Stimulated activated naive CD8-positive, alpha-beta T cell treated with anti-CD3 and anti-CD28 coated beads, Interleukin-15, amount 100 ng/mL, for 72 hours (primary cell): ENCODE measurements at regions not wholly inside any gene's neighbourhood (a gene's known extent, or its start where the extent isn't known, plus 50 kb on each side); places are given as distances from the start of the nearest gene placed in this dataset.
A peak's percentile ranks its signal among the peaks of the same experiment; 100 is the strongest.
"Not testable (repeated sequence)": the region's sequence is repeated elsewhere in the genome, so short reads cannot be mapped to it uniquely, and the experiment has no call there.

ENCODE experiments used
- ATAC-seq: fragments of 150-1000 bp; cut with Tn5 transposase; 2 replicates; pipeline ENCODE4 v1.10.0; 2021; ENCODE audit warnings: mild to moderate bottlenecking, moderate library complexity
- DNase-seq, 2 donors: peaks; one replicate each; pipeline ENCODE4 v3.0.0; 2021 to 2022
- H3K27ac Mint-ChIP-seq, 2 donors: one replicate each; pipeline ENCODE4 v1.8.0; 2022; ENCODE audit warnings: mild to moderate bottlenecking in 2 of 2, mixed read lengths in 2 of 2, moderate library complexity in 2 of 2
- H3K27me3 Mint-ChIP-seq: one replicate; pipeline ENCODE4 v1.8.0; 2022; ENCODE audit warnings: mixed read lengths
- H3K4me1 Mint-ChIP-seq: one replicate; pipeline ENCODE4 v1.8.0; 2022; ENCODE audit warnings: mild to moderate bottlenecking, mixed read lengths
- H3K4me3 Mint-ChIP-seq, 2 donors: one replicate each; pipeline ENCODE4 v1.8.0; 2022; ENCODE audit warnings: mild to moderate bottlenecking in 2 of 2, mixed read lengths in 2 of 2, moderate library complexity in 1 of 2
- H3K9me3 Mint-ChIP-seq, 2 donors: one replicate each; pipeline ENCODE4 v1.8.0; 2022; ENCODE audit warnings: mixed read lengths in 2 of 2

DNA sequence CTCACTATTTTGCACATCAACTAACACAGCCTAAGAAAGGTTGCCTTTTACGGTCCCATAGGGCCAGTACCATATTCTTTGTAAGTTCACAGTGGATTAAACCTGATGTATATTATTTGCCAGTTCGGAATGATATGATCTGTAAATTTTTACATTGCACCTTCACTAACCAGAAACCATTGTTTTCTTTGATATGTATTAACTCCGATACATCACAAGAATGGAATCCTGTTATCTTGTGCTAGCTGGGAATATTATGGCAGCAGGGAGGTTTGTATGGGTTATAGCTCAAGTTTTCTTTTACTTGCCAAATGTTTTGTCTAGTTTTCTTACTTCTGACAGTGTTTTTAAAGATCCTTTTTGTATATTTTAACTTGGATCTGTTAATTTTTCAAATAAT lies 51.4 kb upstream of the S1PR1 start:
- peaks cover 0 to 9% of the 10 kb centered on the region in 2 donors for H3K9me3 Mint-ChIP-seq
- H3K4me3 Mint-ChIP-seq, result no peak overlapping the region
- ATAC-seq (no peak), DNase-seq (no peak)
- H3K27me3 Mint-ChIP-seq, result no peaks in the 10 kb centered on the region
- H3K4me1 Mint-ChIP-seq, result peaks cover 65% of the 10 kb centered on the region
- H3K27ac Mint-ChIP-seq, result no peak overlapping the region

DNA sequence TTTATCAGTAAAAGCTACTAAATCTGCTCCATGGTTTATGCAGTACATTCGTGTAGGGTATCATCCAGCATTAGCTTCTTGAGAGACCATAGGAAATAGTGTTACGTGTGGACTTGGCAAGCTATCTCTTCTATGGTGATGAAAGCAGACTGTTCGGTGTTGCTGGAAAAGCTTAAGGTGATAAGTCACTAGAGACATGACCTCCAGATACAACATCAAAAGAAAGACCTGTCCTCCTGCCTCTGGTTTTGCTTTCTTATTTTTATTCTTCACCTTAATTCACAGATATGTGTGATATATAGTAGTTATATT lies 53.5 kb upstream of the S1PR1 start:
- ATAC-seq, result no peak
- H3K9me3 Mint-ChIP-seq, result peaks cover 0 to 9% of the 10 kb centered on the region in 2 donors
- no peak overlapping the region for H3K27ac Mint-ChIP-seq
- no peaks in the 10 kb centered on the region for H3K27me3 Mint-ChIP-seq
- peaks cover 75% of the 10 kb centered on the region for H3K4me1 Mint-ChIP-seq
- peak overlapping the region; percentile 8 to 30 for H3K4me3 Mint-ChIP-seq
- no peak for DNase-seq

DNA sequence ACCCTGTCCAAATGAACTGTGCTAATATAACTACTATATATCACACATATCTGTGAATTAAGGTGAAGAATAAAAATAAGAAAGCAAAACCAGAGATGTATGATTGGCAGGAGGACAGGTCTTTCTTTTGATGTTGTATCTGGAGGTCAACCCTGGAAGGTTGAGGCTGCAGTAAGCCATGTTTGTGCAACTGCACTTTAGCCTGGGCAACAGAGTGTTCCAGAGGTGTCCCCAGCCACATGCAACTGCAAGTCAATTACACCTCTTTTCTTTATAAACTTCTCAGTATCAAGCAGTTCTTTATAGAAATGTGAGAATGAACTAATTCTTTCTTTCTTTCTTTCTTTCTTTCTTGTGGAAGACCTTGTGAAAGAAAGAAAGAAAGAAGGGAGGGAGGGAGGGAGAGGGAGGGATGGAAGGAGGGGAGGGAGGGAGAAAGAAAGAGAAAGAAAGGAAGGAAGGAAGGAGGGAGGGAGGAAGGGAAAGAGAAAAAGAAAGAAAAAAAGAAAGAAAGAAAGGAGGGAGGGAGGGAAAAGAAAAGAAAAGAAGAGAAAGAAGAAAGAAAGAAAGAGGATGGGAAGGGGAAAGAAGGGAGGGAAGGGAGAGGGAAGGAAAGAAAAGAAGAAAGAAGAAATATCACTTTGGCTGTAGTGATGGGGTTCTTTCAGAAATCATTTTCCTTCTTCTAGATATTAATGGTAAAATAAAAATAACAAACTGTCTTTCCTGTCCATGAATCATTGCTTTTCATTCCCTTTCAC lies 54.0 kb upstream of the S1PR1 start:
- Mint-ChIP-seq H3K27ac (no peak overlapping the region), H3K4me3 (peak overlapping the region; percentile 8 to 33), H3K4me1 (peaks cover 79% of the 10 kb centered on the region), H3K9me3 (peaks cover 0 to 9% of the 10 kb centered on the region in 2 donors), H3K27me3 (no peaks in the 10 kb centered on the region)
- DNase-seq (no peak), ATAC-seq (no peak)

DNA sequence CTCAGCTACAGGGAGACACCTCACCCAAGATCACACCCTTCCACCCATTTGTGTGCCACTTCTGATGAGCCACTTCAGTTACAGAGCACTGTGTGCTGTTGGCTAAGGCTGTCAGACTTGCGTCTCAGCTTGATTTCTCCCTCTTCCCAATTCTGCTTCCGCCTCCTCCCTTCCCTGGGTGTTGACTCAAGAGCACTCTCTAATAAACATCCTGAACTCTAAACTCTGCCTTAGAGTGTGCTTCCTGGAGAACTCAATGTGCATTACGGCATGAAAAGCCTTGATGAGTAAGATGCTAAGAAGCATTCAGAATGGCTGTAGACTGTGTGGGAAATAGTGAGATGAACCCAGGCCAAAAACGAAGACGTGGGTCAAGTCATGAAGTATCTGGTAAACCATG lies 54.9 kb upstream of the S1PR1 start:
- ATAC-seq, result no peak
- Mint-ChIP-seq H3K27ac (peak overlapping the region in 1 of 2 donors; percentile 87), H3K4me3 (no peak overlapping the region), H3K4me1 (peaks cover 80% of the 10 kb centered on the region), H3K9me3 (peaks cover 0 to 9% of the 10 kb centered on the region in 2 donors), H3K27me3 (no peaks in the 10 kb centered on the region)
- no peak for DNase-seq

DNA sequence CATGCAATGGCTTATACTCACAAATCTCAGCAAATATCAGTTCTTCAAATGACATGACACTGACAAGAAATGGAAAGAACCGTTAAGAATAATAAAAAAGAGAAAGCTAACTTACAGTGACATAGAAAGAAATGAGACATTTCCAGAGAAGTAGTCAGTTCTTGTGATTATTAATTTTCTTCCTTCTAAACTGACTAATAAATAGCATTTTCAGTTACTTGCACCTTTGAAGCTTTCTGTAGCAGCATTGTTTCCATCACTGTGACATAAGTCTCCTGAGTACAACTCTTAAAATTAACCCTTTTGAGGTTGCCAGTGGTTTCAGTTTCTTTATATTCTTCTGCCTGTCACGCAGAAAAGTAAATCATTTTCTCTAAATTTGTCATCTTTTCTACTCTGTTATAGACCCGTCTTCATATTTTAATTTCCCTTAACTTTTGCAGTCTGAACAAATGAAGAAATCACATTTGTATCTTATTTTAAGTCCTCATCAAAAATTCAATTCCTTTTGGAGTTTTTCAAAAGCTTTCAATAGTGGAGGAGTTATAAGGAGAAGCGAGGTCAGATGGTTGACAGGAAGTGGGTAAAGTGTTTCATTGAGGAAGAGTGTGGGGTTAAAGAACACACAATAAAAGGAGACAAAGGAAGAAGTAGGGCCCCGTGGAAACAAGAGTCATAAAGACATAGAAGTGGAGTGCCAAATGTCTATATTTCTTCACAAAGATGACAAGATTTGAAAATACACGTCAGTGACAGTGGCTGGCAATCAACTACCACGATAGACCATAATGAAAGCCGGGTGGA lies 57.9 kb upstream of the S1PR1 start:
- Mint-ChIP-seq H3K9me3 (no peaks in the 10 kb centered on the region), H3K27ac (peak overlapping the region; percentile 99), H3K4me1 (peaks cover 87% of the 10 kb centered on the region), H3K4me3 (peak overlapping the region; percentile 61 to 75), H3K27me3 (no peaks in the 10 kb centered on the region)
- peak; percentile 48 to 67 for DNase-seq
- ATAC-seq, result peak; percentile 88

DNA sequence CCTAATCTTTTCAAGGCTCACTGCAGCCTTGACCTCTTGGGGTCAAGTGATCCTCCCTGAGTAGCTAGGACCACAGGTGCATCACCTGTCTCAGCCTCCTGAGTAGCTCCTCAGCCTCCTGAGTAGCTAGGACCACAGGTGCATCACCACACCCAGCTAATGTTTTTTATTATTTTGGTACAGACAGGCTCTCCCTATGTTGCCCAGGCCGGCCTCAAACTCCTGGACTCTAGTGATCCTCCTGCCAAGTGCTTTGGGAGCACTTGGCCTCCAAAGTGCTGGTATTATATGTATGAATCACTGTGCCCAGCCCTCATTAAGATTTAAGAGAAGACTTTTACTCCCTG lies 58.5 kb upstream of the S1PR1 start:
- H3K4me3 Mint-ChIP-seq, result peak overlapping the region; percentile 61 to 64
- H3K9me3 Mint-ChIP-seq, result peaks cover 0 to 4% of the 10 kb centered on the region in 2 donors
- ATAC-seq, result no peak
- peak overlapping the region; percentile 88 to 99 for H3K27ac Mint-ChIP-seq
- peak in 1 of 2 donors; percentile 27 for DNase-seq
- no peaks in the 10 kb centered on the region for H3K27me3 Mint-ChIP-seq
- H3K4me1 Mint-ChIP-seq, result peaks cover 87% of the 10 kb centered on the region

DNA sequence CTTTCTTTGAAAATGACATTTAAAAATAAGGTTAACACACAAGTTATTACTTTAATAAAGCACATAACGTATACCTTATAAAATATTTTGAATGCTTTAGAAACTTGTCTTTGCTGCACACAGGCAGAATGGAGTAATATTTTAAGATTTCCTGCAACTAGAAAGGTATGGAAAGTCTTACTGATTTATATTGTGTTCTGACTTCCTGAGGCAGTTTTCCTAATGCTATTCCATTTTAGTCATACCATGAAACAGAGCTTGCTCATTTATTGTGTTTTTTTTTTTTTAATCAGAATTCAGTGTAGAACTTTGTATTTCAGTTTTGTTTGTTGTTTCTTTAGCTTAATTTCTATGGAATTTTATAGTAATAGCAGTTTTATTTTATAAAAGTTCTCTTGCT lies 60.9 kb upstream of the S1PR1 start:
- no peak overlapping the region for H3K4me3 Mint-ChIP-seq
- peaks cover 0 to 8% of the 10 kb centered on the region in 2 donors for H3K9me3 Mint-ChIP-seq
- H3K4me1 Mint-ChIP-seq, result peaks cover 70% of the 10 kb centered on the region
- no peaks in the 10 kb centered on the region for H3K27me3 Mint-ChIP-seq
- ATAC-seq (no peak), DNase-seq (no peak)
- H3K27ac Mint-ChIP-seq, result no peak overlapping the region

DNA sequence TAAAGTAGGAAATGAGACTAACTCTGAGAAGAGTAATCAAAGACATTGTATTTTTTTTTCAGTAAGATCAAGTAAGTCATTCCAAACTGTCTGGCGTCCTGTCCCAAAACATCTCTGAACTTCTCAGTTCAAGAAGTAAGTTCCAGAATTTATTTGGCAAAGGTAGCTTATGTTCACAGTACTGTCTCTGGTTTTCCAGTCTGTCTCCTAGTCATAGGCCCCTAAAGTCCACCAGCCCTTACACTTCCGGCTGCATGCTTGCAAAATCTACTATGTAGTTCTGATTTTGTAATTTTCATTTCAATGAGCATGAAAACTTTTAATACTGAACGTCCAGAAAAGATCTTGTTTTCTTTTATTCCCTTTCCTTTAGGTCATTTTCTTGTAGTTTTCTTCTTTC lies 61.4 kb upstream of the S1PR1 start:
- DNase-seq, result no peak
- Mint-ChIP-seq H3K4me1 (peaks cover 67% of the 10 kb centered on the region), H3K27ac (no peak overlapping the region), H3K27me3 (no peaks in the 10 kb centered on the region), H3K9me3 (peaks cover 0 to 8% of the 10 kb centered on the region in 2 donors), H3K4me3 (no peak overlapping the region)
- ATAC-seq, result no peak

DNA sequence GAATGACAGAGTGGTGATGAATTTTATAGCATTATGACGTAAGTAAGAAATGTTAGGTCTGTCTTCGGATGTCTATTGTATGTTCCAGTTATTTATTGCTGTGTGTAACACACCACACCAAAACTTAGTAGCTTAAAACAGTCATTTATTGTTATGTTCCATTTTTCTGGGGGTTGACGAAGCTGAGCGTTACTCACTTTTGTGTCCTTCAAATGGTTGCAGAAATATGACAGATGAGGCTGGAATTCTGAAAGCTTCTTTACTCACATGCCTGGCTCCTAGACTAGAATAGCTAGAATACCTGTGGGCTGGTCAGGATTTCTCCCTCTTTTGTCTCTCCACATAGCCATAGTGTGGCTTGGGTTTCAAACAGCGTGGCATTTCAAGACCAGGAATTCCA lies 62.1 kb upstream of the S1PR1 start:
- Mint-ChIP-seq H3K27me3 (no peaks in the 10 kb centered on the region), H3K4me3 (no peak overlapping the region), H3K4me1 (peaks cover 60% of the 10 kb centered on the region), H3K9me3 (peaks cover 0 to 8% of the 10 kb centered on the region in 2 donors), H3K27ac (peak overlapping the region in 1 of 2 donors; percentile 86)
- DNase-seq, result no peak
- no peak for ATAC-seq

DNA sequence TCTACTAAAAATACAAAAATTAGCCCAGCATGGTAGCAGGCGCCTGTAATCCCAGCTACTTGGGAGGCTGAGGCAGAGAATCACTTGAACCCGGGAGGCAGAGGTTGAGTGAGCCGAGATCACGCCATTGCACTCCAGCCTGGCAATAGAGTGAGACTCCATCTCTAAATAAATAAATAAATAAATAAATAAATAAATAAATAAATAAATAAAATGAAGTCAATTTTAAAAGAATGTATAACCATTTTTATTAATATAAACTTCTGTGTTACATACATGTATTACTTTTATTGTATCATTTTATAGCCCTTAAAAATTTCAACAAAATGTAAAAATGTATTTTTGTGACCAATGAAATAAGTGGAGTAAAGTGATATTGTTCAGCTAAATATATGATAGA lies 62.5 kb upstream of the S1PR1 start:
- H3K4me1 Mint-ChIP-seq, result peaks cover 59% of the 10 kb centered on the region
- ATAC-seq, DNase-seq, H3K27me3 Mint-ChIP-seq, H3K4me3 Mint-ChIP-seq, H3K27ac Mint-ChIP-seq, H3K9me3 Mint-ChIP-seq: not testable (repeated sequence)

DNA sequence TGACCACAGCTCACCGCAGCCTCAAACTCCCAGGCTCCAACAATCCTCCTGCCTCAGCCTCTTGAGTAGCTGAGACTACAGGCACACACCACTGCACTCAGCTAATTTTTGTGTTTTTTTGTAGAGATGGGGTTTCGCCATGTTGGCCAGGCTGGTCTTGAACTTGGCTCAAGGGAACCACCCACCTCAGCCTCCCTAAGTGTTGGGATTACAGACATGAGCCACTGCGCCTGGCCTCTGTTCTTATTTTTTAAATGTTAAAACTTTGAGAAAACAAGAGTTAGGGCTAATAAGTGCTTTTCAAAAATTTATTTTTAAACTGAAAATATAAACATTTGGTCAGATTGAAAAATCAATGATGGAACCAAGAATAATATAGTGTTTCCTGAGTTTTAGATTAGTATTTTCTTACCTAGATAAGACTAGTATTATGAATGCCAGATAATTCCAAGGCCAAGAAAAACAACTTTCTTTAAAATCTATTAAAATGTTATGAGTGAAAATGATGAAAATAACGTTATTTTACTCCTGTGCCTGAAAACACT lies 66.2 kb upstream of the S1PR1 start:
- ATAC-seq, result no peak
- DNase-seq, result no peak
- Mint-ChIP-seq H3K27me3 (no peaks in the 10 kb centered on the region), H3K4me1 (peaks cover 51% of the 10 kb centered on the region), H3K27ac (no peak overlapping the region), H3K4me3 (no peak overlapping the region), H3K9me3 (peaks cover 0 to 8% of the 10 kb centered on the region in 2 donors)

DNA sequence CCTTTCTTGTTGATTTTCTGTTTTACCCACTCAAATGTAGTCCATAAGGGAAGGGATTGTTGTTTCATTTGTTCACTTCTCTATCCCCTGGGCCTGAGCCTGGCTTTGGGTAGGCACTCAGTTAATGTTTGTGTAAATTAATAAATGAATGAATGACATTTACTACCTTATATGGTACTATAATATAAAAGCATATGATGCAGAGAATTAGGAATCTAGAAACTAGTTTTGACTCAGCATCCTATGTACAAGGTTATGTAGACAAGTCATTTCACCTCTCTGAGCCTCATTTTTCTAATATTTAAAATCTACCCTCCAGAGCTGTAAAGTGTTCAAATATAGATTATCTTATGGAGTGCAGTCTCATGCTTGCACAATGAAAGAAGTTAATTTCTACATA lies 68.9 kb upstream of the S1PR1 start:
- DNase-seq (no peak), ATAC-seq (peak; percentile 98)
- Mint-ChIP-seq H3K27me3 (no peaks in the 10 kb centered on the region), H3K9me3 (no peaks in the 10 kb centered on the region), H3K4me3 (peak overlapping the region in 1 of 2 donors; percentile 32), H3K4me1 (peaks cover 41% of the 10 kb centered on the region), H3K27ac (peak overlapping the region in 1 of 2 donors; percentile 48)

DNA sequence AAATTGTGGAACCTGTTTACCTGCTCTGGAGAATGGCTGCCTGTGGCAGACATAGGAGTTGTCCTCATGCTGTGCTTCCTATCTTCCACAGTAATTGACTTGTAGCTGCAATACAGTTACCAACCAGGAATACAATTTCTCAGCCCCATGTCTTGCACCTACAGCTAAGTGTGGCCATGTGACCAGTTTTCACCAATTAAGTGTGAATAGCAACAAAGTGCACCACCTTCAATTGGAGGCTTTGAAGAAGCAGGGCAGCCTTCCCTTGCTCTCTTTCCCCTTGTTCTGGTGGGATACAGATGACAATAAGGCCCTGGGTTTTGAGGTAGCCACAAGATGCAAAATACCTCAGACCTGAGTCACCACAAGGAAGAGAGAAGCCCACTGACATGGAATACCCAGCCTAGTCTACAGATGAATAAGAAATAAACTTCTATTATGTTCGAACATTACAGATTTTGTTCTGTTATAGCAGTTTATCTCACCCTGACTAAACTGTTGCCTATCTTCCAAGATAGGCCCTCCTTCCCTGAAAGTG lies 70.2 kb upstream of the S1PR1 start:
- Mint-ChIP-seq H3K4me1 (peaks cover 41% of the 10 kb centered on the region), H3K27me3 (no peaks in the 10 kb centered on the region), H3K27ac (no peak overlapping the region), H3K4me3 (no peak overlapping the region), H3K9me3 (no peaks in the 10 kb centered on the region)
- DNase-seq (no peak), ATAC-seq (no peak)

DNA sequence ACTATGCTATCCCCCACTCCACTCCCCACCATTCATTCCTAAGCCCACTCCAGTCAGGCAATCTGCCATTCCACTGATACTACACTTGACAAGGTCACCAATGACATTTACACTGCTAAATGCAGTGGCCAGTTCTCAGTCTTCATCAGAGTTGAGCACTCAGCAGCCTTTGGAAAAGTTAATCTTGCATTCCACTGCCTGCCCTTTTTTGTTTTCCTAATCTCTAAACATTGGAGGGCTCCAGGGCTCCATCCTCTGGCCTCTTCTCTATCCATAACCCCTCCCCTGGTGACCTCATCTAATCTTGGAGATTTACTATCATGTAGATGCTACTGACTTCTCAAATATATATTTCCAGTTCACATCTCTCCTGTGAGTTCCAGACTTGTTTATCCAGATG lies 70.9 kb upstream of the S1PR1 start:
- ATAC-seq (no peak), DNase-seq (no peak)
- Mint-ChIP-seq H3K4me3 (no peak overlapping the region), H3K27me3 (no peaks in the 10 kb centered on the region), H3K4me1 (peaks cover 41% of the 10 kb centered on the region), H3K9me3 (no peaks in the 10 kb centered on the region), H3K27ac (no peak overlapping the region)

DNA sequence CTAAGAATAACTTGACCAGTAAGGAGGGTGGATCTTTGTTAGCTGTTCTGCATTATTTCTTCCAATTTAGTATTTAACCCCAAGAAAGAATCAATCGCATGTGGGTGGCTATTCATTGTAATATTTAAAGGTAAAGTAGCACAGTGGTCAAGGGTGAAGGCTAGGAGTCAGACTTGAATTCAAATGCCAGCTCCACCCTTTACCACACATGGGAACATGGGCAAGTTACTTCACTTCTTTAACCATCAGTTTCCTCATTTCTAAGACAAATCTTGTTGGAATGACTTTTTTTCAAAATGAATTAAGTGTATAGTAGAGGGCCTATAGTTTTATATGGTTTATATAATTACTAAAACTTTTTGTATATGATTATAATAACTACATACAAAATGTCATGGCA lies 71.3 kb upstream of the S1PR1 start:
- no peaks in the 10 kb centered on the region for H3K9me3 Mint-ChIP-seq

DNA sequence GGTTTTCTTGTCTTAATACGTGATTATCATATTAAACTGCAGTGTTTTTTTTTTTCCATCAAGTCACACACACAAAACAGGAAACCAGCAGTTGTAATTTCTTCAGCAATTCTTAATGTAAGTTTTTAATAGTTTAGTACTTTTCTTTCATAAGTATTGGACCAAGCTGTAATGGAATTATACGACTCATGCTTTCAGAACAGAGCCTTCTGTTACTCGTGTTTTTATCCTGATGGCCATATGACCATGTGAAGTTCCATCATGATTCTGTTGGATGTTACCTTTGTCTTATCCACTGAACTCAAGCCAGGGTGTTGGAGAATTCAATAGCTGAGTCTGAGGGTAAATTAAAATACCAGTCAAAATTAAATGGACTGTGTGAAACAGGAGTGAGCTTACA lies 72.0 kb upstream of the S1PR1 start:
- peaks cover 0 to 3% of the 10 kb centered on the region in 2 donors for H3K9me3 Mint-ChIP-seq

More for the DNA sequence above, 71.3 kb upstream of the S1PR1 start:
- H3K4me3 Mint-ChIP-seq, result no peak overlapping the region
- no peaks in the 10 kb centered on the region for H3K27me3 Mint-ChIP-seq
- peaks cover 41% of the 10 kb centered on the region for H3K4me1 Mint-ChIP-seq
- no peak overlapping the region for H3K27ac Mint-ChIP-seq
- ATAC-seq (no peak), DNase-seq (no peak)

More for the DNA sequence above, 72.0 kb upstream of the S1PR1 start:
- Mint-ChIP-seq H3K4me1 (peaks cover 41% of the 10 kb centered on the region), H3K27ac (no peak overlapping the region), H3K4me3 (no peak overlapping the region), H3K27me3 (no peaks in the 10 kb centered on the region)
- no peak for ATAC-seq
- DNase-seq, result no peak
